ENCODE measurements at regions not wholly inside any gene's neighbourhood (a gene's known extent, or its start where the extent isn't known, plus 50 kb on each side); places are given as distances from the start of the nearest gene placed in this dataset.
"Not testable (repeated sequence)": the region's sequence is repeated elsewhere in the genome, so short reads cannot be mapped to it uniquely, and the experiment has no call there.

DNA sequence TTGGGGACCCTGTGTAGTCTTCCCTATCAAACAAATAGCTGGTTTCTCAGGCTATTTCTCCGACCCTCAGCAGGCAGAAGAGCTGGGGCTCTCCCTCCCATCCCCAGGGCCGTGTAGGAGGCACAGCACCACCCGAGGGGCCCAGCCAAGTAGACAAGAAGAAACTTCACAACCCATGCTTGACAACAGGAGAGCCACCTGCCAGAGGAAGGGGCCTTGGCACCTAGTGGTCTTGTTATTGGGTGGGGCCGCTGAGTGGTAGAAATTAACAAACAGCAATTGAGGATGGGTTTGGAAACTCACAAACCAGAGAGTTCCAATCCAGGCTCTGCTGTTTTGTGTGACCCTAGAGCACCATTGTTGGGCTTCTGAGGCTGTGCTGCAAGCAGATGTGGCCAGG is 108.5 kb upstream of the CHD6 start:
- FAIRE-seq = no peak
- no peak for TF ChIP-seq POLR2A (IDR thresholded peaks at IDR 0.05; ENCODE audit: low read depth, low read length)
- no peak for DNase-seq (ENCODE audit: insufficient read length, low spot score)

DNA sequence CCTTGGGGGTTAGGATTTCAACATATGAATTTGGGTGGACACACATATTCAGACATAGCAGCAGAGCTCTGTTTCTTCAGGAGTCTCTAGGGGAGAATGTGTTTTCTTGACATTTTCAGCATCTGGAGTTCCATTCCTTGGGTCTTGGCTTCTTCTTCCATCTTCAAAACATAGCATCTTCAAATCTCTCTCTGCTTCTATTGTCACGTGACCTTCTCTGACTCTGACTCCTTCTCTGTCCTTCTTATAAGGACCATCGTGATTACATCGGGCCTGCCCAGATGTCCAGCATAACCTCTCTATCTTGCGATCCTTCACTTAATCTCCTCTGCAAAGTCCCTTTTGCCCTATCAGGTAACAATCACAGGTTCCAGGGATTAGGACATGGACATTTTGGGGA is 101.0 kb upstream of the CHD6 start:
- FAIRE-seq = no peak
- no peak for DNase-seq (ENCODE audit: insufficient read length, low spot score)
- TF ChIP-seq POLR2A (IDR thresholded peaks at IDR 0.05; ENCODE audit: low read depth, low read length) = no peak

GRCh38 chr20:41717483-41717882 is 99.3 kb upstream of the CHD6 start:
- DNase-seq (ENCODE audit: insufficient read length, low spot score) (no peak), FAIRE-seq (no peak)

GRCh38 chr20:41716911-41717310 is 98.7 kb upstream of the CHD6 start:
- DNase-seq (ENCODE audit: insufficient read length, low spot score) (no peak), FAIRE-seq (no peak)
- TF ChIP-seq POLR2A (IDR thresholded peaks at IDR 0.05; ENCODE audit: low read depth, low read length) = no peak

More at GRCh38 chr20:41717483-41717882, 99.3 kb upstream of the CHD6 start:
- TF ChIP-seq POLR2A (IDR thresholded peaks at IDR 0.05; ENCODE audit: low read depth, low read length) = no peak

DNA sequence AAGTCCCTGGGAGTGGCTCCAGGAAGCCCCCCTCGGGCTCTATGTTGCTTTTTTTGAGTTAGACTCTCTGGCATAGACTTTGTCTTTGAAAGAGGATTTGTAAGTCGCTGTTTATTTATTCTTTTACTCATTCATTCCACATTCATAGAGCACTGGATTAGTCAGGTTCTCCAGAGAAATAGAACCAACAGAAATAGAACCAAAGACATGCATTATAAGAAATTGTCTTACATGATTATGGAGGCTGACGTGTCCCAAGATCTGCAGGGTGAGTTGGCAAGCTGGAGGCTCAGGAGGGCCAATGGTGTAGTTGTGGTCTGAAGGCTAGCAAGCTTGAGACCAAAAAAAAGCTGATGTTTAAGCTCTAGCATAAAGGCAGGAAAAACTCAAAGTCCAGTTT is 98.3 kb upstream of the CHD6 start:
- TF ChIP-seq POLR2A (IDR thresholded peaks at IDR 0.05; ENCODE audit: low read depth, low read length) = no peak
- FAIRE-seq = no peak
- DNase-seq (ENCODE audit: insufficient read length, low spot score) = no peak

GRCh38 chr20:41715526-41715925 is 97.3 kb upstream of the CHD6 start:
- DNase-seq (ENCODE audit: insufficient read length, low spot score) = no peak
- TF ChIP-seq POLR2A (IDR thresholded peaks at IDR 0.05; ENCODE audit: low read depth, low read length) = no peak
- FAIRE-seq = no peak

DNA sequence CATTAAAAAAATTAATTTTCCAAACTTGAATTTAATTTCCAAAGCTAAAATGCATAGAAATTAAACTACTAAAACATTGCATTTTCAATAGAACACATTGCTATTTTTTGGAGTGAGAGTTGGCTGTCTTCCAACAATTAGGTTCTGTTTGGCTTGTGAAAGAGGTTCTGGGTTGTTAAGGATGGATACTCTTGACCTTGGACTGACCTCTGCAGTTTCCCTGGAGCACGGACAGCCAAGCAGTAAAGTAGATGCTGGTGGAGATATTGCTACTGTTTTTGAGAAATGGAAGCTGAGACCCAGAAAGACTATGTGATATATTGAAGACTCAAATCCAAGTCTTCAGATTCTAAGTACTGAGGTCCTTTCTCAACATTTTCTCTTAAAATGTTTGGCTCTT is 95.9 kb upstream of the CHD6 start:
- no peak for DNase-seq (ENCODE audit: insufficient read length, low spot score)
- no peak for TF ChIP-seq POLR2A (IDR thresholded peaks at IDR 0.05; ENCODE audit: low read depth, low read length)
- FAIRE-seq = no peak

GRCh38 chr20:41704896-41705295 is 86.7 kb upstream of the CHD6 start:
- FAIRE-seq (no peak), DNase-seq (ENCODE audit: insufficient read length, low spot score) (no peak)
- no peak for TF ChIP-seq POLR2A (IDR thresholded peaks at IDR 0.05; ENCODE audit: low read depth, low read length)

DNA sequence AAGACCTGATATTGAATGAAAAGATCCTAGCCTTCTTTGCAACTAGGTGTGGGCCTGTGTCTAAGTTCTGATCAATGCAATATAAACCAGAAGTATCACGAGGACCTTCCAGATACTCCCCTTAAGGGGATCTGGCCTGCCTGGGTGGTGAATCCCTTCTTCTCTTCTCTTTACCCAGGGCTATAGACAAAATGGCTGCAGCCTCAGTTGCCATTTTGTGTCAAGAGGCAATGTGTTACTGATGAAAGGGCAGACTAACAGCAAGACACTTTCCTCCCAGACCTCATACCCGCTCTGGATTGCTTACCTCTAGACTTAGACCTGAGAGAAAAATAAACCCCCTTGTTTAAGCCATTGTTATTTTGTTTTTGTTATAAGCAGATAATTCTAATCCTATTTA is 84.5 kb upstream of the CHD6 start:
- no peak for TF ChIP-seq POLR2A (IDR thresholded peaks at IDR 0.05; ENCODE audit: low read depth, low read length)
- DNase-seq (ENCODE audit: insufficient read length, low spot score) (no peak), FAIRE-seq (no peak)

DNA sequence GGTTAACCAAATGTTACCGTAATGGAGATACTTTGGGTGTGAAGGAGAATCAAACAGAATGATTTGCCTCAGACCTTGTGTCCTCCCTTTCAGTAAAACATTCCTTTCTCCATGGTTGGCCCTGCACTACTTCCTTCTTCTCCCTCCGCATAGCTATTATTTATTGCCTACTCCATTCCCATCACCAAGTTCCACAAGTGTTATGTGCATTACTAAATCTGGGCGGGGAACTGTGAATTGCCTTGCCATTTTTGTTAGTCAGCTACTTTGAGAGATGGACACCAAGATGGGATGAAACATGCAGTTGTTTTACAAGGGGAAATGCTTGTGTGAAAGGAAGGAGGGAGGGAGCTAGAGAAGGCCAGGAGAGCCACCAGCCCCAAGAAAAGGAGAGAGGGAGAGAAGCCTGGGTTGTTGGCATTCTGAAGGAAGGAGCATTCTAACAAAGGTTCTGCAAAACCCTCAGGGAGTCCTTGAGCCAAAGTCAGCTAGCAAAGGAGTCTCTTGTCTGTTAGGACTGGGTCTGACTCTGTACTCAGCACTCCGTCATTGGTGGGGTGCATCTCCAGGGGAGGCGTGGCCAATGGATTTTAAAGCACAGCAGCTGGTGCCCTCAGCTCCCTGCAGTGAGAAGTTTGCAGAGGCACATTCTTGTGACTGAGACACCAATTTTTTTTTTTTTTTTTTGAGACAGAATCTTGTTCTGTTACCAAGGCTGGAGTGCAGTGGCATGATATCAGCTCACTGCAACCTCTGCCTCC is 83.6 kb upstream of the CHD6 start:
- no peak for FAIRE-seq
- TF ChIP-seq POLR2A (IDR thresholded peaks at IDR 0.05; ENCODE audit: low read depth, low read length) = no peak
- DNase-seq (ENCODE audit: insufficient read length, low spot score) = no peak

- DNase-seq (ENCODE audit: insufficient read length, low spot score); FAIRE-seq: not testable (repeated sequence)
These were observed 81.5 kb upstream of the CHD6 start for GRCh38 chr20:41699673-41700072.

- TF ChIP-seq POLR2A (IDR thresholded peaks at IDR 0.05; ENCODE audit: low read depth, low read length) = no peak
- peak; percentile 15 for DNase-seq (ENCODE audit: insufficient read length, low spot score)
- FAIRE-seq = no peak
These were observed 79.8 kb upstream of the CHD6 start for GRCh38 chr20:41697861-41698559.

GRCh38 chr20:41696428-41696827 is 78.3 kb upstream of the CHD6 start:
- TF ChIP-seq POLR2A (IDR thresholded peaks at IDR 0.05; ENCODE audit: low read depth, low read length) = no peak
- no peak for DNase-seq (ENCODE audit: insufficient read length, low spot score)
- FAIRE-seq = no peak

- FAIRE-seq (no peak), DNase-seq (ENCODE audit: insufficient read length, low spot score) (no peak)
- TF ChIP-seq POLR2A (IDR thresholded peaks at IDR 0.05; ENCODE audit: low read depth, low read length) = no peak
These were observed 76.6 kb upstream of the CHD6 start for GRCh38 chr20:41694796-41695195.

All from H54 (cell line).